Fibroblast of gingiva (primary cell): ENCODE measurements at regions not wholly inside any gene's neighbourhood (a gene's known extent, or its start where the extent isn't known, plus 50 kb on each side); places are given as distances from the start of the nearest gene placed in this dataset.

Experiments
- DNase-seq: peaks from one replicate; pipeline ENCODE4 v3.0.0-alpha.2; 2011; ENCODE audit warnings: low read depth

DNA sequence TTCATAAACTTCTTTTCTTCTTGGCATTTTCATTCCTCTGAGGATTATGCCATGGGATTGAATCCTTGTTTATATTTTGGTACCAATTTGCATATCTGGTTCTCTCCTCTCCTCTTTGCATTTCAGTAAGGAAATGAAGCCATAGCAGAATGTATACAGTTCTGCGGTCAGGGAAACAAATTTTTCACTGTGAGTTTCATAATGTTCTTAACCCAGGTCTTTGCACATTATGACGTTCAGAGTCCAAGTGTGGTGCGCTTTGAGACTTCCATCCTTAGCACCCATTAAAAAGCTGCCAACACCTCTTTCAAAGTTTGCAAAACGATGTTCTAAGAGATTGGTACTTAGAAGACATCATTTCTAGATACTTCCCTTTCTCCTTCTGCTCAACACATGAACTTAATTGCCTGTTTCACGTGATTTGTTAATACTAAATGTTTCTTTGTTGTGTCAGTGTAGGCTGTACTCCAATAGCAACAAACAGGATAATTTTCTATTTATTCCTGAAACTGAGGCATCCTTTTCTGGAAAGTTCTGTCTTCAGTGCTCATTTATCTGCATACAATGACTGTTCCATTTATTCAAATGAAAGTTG is 953.1 kb upstream of the NR2F2 start:
- peak; percentile 48 for DNase-seq

DNA sequence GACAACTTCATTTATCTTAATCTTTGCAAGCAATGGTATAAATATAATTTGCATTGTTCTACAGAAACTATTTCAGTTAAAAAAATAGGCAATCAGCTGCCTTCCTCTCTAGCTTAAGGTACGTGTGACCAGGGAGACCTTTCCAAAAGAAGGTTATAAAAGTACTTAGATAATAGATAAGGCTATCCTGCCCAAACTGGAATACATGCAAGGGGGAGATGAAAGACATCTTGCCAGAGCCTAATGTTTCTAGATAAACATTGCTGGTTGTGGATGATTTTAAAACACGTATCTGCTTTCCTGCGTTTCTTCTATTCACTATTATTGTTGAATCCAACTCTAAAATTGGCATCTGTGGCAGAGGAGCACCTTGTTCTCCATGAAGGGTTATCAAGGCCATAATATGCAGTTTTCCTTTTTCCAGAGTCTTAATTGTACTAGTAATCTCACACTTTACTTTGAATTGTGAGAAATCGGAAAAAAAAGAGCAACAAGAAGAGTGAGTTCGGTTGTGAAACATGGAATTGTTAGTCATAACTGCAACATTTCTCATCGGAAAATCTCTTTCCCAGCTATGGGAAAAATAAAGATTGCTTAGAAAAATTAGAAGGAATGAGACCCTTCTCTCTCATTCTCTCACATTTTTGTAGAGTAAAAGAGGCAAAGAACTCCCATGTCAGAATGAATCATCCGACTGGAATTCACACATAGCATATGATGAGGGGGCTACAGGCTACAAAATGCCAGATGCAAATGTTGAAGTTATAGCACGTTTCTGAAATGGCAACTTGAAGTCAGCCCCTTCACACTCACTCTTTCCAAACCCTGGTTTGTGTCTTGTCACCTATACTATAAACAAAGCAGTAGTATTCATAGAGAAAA is 936.1 kb upstream of the NR2F2 start:
- no peak for DNase-seq

DNA sequence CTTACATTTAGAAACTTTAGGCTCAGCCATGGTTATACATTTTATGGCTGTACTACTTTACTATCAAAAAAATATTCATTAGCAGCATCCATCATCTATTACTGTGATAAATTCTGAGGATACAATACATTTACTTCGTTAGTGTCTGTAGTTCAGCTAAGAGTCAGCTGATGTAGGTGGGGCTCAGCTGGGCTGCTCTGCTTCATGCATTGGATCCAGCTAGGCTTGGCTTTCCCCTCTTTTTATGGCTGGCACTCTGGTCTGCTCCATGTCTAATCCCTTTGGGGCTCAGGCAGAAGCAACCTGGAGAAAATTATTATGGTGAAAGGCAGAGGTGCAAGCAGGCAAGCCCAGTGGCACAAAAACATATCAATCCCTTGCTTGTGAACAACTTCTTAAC is 930.1 kb upstream of the NR2F2 start:
- no peak for DNase-seq

DNA sequence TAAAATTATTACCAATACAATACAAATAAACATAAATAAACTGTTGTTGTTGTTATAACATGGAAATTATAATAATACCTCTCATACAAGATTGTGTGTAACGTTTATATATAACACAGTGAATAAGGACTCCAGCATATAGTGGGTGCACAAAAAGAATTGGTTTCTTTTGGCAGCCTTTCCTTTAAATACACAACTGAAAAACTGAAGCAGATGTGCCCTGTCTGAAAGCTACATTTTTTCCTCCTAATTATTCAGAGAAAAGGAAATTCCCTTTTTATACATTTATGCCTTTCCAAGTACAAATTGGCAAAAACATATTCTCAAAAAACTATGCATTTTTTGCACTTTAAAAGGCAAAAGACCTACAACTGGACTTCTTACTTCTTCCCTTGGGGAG is 928.9 kb upstream of the NR2F2 start:
- peak; percentile 8 for DNase-seq

DNA sequence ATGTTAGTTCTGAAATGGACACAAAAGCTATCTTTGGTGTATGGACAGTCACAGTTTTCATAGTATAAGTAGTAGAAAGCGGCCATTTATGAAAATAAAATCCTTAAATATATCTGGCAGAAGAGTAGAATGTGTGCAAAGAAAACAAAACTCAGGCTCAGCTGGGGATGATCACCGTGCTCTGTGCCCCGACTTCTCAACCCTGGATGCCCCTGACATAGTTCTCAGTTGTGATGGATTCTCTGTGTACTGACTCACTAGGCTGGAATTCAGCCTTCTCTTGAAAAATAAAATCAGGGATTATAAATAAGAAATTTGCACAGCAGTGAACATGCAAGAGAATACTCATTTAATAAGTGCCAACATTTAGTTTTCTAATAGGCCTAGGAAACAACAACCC is 925.1 kb upstream of the NR2F2 start:
- no peak for DNase-seq

DNA sequence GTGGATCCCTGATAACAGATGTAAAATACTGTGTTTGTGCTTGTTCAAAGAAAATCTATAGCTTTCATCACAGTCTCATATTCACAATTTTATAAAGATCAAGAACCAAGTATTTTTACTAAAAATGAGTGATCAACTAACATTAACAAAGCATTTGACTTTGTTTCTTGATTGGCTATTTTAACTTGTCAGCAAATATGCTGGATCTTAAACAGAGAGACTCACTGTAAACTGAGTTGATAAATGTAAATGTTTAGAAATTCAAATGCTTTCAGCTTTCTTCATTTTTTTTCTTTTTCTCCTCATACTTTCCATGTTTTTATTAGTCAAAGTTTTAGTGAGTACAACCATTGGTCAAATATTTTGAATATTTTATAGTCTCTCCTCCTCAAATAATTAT is 923.0 kb upstream of the NR2F2 start:
- no peak for DNase-seq

DNA sequence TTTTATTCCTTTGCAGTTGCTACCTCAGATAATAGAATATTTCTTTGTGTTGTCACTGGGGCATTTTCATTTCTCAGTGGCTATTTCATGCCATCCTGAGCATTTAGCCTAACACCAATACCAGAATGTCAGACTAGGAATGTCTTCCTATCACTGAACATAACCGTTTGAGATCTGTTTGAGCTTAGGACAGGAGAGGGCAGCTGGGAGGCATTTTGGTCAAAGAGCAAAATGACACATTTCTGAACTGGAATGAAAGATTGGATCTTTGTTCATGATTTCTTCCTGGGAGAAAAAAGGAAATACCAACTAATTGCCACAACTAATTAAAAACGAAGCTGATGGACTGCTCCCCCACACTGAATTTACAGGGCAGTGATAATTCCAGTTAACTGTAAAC is 921.3 kb upstream of the NR2F2 start:
- DNase-seq: no peak

DNA sequence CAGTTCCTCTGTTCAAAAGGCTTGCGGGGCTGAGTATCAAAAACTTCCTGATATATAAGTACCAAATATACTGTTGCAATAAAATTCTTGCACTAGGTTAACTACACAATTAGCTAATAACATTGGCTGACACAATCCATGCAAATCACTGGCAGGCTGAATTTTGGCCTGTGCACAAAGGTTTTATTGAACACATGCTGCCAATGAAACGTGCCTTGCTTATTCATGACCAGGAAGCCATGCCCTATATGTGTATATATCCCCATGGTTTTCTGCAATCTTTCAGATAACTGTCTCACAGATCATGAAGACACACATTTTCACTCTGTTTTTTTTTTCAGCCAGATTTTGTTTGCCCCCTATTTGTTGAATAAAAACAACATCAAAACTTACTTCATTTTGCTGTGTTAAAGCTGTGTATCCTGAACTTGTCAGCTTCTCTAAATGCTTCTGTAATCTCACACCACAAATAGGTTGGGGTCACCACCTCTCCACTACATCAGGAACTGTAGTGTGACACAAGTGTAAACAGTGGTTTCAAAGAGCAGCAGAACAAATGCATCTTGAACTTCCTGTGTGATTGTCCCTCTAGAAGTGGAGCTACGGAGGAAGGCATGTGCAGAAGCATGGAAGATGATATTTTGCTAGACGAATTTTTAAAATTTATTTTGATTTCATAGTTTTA is 920.7 kb upstream of the NR2F2 start:
- DNase-seq: peak; percentile 16

DNA sequence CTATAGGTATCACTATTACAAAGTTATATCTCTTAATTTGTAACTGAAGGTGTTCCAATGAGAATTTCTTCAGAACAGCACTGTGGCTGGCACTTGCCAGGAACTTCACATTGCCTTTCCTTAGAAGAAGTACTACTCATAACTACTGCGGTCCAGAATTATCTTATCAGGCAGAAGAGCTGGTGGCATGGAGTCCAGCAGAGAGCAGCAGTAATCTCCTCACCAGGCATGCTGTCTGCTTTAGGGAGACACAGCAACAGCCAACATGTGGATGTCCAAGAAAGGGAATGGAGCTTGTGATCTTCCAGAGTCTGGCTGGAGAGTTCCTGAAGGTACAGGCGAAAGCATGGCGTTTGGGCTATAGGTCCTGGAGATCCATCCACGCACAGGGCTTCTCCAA is 919.7 kb upstream of the NR2F2 start:
- DNase-seq: peak; percentile 5

DNA sequence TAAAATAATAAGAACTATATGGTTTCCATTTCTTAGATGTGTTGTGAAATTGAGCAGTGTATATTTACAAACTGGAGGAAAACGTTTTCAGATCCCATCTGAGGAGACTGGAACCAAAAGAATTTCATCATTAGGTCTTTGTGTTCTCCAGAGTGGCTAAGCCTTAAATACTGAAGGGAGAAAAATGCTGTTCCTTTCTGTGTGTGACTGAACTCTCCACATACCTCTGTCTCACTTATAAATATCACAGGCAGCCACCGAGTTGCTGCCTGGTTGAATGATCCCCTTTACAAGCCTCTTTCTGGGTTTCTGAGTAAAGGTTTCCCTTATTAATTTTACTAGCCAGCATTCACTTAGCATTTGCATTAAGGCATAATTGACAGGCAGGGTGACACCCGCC is 913.9 kb upstream of the NR2F2 start:
- peak; percentile 9 for DNase-seq

DNA sequence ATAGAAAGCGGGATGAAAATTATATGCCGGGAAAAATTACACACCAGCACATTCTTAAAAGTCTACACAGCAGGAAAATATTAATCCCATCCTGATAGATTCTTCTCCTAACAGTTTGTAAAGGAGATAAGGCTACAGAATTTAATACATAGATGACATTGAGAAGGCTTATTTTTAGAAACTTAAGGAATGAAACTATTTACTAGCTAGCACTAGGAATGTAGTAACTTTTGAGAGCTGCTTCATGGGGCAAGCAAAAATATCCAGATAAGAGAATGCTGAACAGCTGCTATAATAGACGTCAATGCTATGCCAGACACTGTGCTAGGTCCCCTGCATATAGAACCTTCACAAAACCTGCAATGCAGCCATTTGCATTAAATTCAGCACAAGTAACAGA is 912.7 kb upstream of the NR2F2 start:
- DNase-seq: no peak

DNA sequence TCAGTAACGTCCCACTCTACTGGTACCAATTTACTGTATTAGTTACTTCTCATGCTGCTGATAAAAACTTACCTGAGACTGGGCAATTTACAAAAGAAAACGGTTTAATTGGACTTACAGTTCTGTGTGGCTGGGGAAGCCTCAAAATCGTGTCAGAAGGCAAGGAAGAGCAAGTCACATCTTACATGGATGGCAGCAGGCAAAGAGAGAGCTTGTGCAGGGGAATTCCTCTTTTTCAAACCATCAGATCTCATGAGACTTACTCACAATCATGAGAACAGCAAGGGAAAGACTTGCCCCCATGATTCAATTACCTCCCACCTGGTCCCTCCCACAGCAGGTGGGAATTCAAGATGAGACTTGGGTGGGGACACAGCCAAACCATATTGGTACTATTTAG is 908.2 kb upstream of the NR2F2 start:
- DNase-seq: no peak

DNA sequence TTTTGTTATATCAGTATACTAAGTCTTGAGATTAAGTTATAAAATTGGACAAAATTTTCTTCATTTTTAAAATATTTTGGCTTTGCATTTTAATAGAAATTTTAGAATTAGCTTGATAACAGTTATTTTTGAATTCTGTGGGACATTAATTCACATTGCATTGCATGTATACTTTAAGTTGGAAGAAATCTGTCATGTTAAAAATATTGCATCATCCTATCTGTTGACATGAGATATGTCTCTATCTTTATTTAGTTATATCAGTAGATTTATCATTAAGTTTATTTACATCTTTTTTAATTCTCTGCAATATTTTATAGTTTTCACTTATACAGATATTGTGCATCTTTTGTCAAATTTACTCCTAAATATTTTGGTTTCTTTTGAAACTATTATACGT is 904.6 kb upstream of the NR2F2 start:
- no peak for DNase-seq

DNA sequence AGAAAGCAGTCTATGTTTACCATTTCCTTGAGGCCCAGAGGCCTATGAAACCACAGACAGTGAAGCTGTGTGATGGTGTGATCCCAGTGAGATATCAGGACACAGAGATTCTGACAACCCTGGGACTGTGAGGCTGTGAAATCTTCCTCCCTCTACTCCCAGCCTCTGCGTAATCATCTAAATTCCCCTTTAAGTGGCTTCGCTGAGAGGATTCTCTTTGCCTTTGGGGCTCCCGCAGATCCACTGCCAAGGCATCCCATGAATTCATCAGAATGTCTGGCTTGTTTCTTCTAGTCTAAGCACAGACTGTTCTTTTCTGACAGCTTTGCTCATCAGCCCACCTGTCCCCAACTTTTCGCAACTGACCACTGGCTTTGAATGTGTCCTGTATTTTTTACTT is 901.2 kb upstream of the NR2F2 start:
- DNase-seq: no peak

DNA sequence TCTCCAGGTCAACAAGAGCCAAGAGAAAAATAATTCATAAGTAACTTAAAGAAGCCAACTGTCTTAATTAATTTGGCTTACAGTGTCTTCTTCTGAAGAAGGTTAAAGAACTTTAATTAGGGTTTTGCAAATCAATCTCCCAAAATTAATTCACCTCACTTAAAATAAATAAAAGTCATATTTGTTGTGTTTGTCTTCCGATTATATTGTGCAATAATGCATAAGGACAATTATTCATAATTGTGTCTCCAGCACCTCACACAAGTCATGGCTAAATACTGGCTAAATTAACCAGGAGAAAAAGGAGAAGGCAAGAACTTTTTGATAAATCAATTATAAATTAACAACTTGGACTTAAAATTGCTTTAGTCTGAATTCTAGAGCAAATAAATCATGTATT is 899.0 kb upstream of the NR2F2 start:
- no peak for DNase-seq

DNA sequence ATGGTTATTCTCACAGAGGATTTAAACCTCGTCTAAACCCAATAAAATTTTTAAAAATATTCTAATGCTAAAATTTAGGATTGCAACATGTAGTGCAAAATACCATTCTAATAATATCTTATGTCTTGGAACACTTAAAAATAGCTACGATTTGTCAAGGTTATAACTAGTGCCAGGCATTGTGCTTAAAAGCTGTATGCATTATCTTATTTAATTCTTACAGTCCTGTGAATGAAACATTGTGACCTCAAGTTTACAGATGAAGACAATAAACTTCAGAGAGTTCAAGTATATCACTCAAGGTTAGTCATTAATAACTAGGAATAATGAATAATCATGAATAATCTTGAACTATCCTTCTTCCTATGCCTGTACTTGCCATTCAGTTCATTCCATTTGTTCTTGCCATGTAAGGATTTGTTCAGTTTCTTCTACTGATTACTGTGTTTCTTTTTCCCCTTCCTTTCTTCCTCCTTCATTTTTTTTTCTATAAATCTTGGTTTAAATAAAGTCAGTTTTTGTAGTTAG is 897.6 kb upstream of the NR2F2 start:
- peak; percentile 7 for DNase-seq

DNA sequence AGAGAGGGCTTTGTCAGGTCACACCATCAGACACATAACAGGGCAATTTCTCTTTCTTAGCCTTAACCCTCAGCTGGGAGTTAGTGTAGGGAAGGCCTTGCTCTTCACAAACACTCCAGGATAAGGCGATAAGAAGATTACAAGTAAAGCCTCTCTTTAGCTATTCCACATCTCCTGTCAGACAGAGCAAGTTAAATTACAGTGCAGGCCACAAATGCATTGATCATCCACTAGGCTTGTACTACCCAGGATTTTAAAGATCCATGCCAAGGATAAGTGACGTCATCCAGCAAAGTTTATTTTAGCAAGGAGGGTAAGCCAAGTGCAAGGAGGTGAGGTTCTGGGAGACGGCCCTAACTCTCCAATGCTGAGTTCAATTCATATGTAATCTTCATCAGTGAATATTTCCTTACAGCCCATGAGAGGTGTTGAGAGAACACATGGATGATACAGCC is 890.6 kb upstream of the NR2F2 start:
- no peak for DNase-seq

DNA sequence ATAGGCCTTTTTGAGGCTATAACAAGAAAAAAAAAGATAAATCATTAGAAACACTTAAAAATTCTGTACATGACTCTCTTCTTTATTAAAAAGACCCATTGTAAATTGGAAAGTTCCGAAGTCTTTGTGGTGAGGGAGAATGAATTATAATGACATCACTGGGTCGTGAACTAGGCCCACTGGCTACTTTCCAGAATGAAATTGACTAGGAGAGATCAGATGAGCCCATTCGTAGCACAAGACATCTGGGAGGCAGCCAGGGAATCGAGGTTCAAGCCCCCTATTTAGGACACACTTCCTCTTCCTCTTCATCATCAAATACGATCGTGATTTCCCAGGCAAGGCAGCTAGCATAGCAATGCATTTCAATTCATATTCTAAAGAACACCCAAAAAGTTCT is 889.8 kb upstream of the NR2F2 start:
- DNase-seq: no peak

DNA sequence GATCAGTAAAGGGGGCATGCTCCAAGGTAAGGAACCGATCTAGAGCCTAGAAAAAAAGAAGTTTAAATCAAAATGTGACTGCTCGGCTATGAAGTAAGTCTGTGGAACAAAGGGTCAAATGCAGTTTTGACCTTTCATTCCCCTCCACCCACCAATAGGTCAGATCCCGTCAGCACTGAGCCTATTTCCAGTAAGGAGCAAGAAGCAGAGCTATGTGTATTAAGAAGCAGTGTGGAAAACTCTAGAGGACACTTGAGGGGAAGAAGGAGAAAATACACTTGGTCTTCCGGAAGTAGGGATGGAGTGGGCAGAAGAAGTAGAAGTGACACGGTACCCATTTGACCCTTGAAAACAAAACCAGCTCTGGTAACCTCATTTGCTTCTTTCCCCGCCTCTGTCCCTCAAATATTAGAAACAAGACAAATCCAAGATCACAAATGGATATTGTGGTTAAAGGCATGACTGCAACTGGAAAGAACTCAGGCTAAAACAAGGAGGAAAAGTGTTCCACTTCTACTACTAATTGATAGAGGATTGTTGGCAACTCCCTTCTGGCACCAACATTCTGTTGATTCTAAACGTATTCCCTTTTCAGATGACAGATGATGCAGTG is 888.3 kb upstream of the NR2F2 start:
- DNase-seq: peak; percentile 22

DNA sequence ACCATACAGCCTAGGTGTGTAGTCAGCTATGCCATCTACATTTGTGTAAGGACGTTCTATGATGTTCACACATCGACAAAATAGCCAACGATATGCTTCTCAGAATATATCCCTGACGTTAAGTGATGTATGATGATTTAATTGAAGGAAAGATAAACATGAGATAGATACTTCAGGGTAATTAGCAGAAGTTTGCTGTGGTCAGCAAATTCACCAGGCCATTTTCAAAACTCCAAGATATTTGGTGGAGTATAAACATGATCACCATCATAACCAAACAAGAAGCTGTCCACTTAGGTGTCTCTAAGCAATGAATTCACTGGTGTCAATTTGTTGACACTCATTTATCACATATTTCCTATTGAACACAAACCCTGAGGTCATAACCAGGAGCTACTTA is 885.6 kb upstream of the NR2F2 start:
- DNase-seq: no peak

DNA sequence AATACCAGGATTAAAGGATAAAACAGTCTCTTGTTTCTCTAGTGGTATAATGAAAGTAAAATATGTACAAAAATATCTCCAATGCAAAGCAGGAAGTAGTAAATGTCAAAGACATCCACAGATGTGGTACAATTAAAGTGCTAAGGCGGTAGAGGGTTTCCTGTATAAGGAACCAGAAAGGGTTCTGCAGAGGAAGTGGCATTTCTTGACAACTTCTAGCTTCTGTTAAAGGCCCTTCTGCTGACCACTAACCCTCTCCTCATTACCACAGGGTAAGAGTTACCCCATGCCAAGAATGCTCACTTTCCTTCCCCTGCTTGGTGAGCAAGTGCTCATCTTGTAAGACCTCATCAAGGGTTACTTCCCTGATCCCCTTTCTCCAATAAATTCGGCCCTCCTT is 883.6 kb upstream of the NR2F2 start:
- DNase-seq: no peak

DNA sequence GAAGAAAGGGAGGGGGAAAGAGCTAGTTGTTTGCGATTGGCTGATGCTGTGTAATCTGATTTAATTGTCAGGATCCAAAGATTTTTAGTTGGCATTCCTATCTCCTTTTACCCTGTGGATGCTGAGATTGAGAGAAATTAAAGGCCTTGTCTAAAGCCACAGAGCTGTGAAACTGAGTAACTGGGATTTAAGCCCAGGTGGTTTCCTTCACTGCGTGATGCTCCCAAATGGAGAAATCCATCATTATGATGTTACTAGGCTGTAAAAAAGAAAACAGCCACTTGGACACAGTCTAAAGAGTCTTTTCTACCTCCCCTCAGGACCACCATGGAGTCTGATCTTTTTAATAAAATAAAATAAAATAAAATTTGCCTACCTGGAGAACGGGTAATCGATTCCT is 883.0 kb upstream of the NR2F2 start:
- DNase-seq: no peak
